Fibroblast of the aortic adventitia (primary cell): ENCODE measurements at regions not wholly inside any gene's neighbourhood (a gene's known extent, or its start where the extent isn't known, plus 50 kb on each side); places are given as distances from the start of the nearest gene placed in this dataset.
"Not testable (repeated sequence)": the region's sequence is repeated elsewhere in the genome, so short reads cannot be mapped to it uniquely, and the experiment has no call there.

ENCODE experiments used
- DNase-seq: peaks from one replicate; pipeline ENCODE4 v3.0.0-alpha.2; 2010; ENCODE audit warnings: low read depth
- H3K4me3 ChIP-seq: 2 replicates; pipeline ENCODE4 v1.5.1; 2011; ENCODE audit warnings: low read depth, mild to moderate bottlenecking, control low read depth, low read length, moderate library complexity
- TF ChIP-seq, protein P1 (sequence below): IDR thresholded peaks from 2 replicates; pipeline ENCODE4 v1.5.1; 2011; ENCODE audit warnings: mild to moderate bottlenecking, low read length, control low read depth, inconsistent platforms; ENCODE audit not compliant: insufficient read depth

GRCh38 chr5:60436518-60436917, 263.4 kb downstream of the DEPDC1B start:
- TF ChIP-seq, protein P1, sequence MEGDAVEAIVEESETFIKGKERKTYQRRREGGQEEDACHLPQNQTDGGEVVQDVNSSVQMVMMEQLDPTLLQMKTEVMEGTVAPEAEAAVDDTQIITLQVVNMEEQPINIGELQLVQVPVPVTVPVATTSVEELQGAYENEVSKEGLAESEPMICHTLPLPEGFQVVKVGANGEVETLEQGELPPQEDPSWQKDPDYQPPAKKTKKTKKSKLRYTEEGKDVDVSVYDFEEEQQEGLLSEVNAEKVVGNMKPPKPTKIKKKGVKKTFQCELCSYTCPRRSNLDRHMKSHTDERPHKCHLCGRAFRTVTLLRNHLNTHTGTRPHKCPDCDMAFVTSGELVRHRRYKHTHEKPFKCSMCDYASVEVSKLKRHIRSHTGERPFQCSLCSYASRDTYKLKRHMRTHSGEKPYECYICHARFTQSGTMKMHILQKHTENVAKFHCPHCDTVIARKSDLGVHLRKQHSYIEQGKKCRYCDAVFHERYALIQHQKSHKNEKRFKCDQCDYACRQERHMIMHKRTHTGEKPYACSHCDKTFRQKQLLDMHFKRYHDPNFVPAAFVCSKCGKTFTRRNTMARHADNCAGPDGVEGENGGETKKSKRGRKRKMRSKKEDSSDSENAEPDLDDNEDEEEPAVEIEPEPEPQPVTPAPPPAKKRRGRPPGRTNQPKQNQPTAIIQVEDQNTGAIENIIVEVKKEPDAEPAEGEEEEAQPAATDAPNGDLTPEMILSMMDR, result no peak
- DNase-seq, result no peak
- no peak overlapping the region for H3K4me3 ChIP-seq

DNA sequence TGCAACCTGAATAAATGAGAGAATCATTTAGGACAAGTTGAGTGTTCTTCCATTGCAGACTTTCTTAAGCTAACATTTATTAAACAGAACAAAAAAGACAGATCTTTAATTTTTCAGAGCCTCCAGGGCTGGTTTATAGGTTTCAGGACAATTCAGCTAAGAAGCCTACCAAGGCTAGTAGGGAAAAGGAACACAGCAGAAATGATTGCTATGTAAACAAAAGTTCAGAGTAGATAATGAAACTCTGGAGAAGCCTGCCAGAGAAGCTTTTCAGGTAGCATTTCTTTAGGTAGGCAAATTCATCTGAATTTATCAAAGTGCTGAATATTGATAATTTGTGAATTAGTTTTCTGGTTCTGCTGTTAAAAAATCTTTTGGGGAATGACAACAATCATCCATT, 264.2 kb downstream of the DEPDC1B start:
- TF ChIP-seq, protein P1, result no peak
- H3K4me3 ChIP-seq, result no peak overlapping the region
- DNase-seq, result no peak

DNA sequence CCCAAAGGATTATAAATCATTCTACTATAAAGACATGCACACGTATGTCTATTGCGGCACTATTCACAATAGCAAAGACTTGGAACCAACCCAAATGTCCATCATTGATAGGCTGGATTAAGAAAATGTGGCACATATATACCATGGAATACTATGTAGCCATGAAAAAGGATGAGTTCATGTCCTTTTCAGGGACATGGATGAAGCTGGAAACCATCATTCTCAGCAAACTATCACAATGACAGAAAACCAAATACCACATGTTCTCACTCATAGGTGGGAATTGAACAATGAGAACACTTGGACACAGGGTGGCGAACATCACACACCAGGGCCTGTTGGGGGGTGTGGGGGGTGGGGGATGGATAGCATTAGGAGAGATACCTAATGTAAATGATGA, 273.8 kb downstream of the DEPDC1B start:
- DNase-seq, result not testable (repeated sequence)

GRCh38 chr5:60420773-60421172, 279.2 kb downstream of the DEPDC1B start:
- not testable (repeated sequence) for H3K4me3 ChIP-seq, DNase-seq

More for the DNA sequence above, 273.8 kb downstream of the DEPDC1B start:
- H3K4me3 ChIP-seq, result not testable (repeated sequence)

GRCh38 chr5:60417500-60418181, 282.3 kb downstream of the DEPDC1B start:
- no peak for DNase-seq
- TF ChIP-seq, protein P1, result no peak
- no peak overlapping the region for H3K4me3 ChIP-seq

DNA sequence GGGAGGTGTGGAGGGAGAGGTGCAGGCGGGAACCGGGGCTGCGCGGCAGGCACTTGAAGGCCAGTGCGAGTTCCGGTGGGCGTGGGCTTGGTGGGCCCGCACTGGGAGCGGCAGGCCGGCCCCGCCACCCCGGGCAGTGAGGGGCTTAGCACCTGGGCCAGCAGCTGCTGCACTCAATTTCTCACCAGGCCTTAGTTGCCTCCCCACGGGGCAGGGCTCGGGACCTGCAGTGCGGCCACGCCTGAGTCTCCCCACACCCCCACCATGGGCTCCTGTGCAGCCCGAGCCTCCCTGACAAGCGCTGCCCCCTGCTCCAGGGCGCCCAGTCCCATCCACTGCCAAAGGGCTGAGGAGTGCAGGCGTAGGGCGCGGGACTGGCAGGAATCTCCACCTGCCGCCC, 284.5 kb downstream of the DEPDC1B start:
- DNase-seq, result no peak
- no peak overlapping the region for H3K4me3 ChIP-seq
- TF ChIP-seq, protein P1, result no peak

GRCh38 chr5:60410427-60410826, 289.5 kb downstream of the DEPDC1B start:
- peak; percentile 5 for DNase-seq
- no peak overlapping the region for H3K4me3 ChIP-seq
- TF ChIP-seq, protein P1, result no peak

- peak; percentile 31 for DNase-seq
- H3K4me3 ChIP-seq, result no peak overlapping the region
- TF ChIP-seq, protein P1, result no peak
Observed at GRCh38 chr5:60404171-60404570, 295.8 kb downstream of the DEPDC1B start.
